Spleen (tissue), 7 donors: ENCODE measurements at regions not wholly inside any gene's neighbourhood (a gene's known extent, or its start where the extent isn't known, plus 50 kb on each side); places are given as distances from the start of the nearest gene placed in this dataset.

Experiments
- CTCF ChIP-seq, 11 experiments: fragments of 200-600 bp in 7 of 11; fragments of 450-650 bp in 4 of 11; sonication (generic) in 4 of 11; IDR thresholded peaks in 8 of 11; conservative IDR thresholded peaks in 3 of 11; 1 replicate in 7 of 11; 2 replicates in 4 of 11; pipeline versions ENCODE4 v1.4.0 to v1.8.0; 2016 to 2021; ENCODE audit warnings: antibody characterized with exemption in 11 of 11, inconsistent platforms in 4 of 11, mild to moderate bottlenecking in 1 of 11
- POLR2A ChIP-seq, 3 donors: fragments of 450-650 bp; IDR thresholded peaks; one replicate each; pipeline ENCODE4 v1.5.1; 2017; ENCODE audit warnings: antibody characterized with exemption in 3 of 3, mild to moderate bottlenecking in 1 of 3
- POLR2AphosphoS5 ChIP-seq, 3 donors: sonication (generic); formaldehyde crosslinking; IDR thresholded peaks; one replicate each; pipeline ENCODE4 v1.5.1; 2017; ENCODE audit warnings: antibody characterized with exemption in 3 of 3
- donor health status: DM: no; HTN: no; CAD: no; lungs with moderate emphysema.
- donor health status: DM: no; HTN: no; CAD: no.
- donor health status: DM: no; HTN: no; CAD: no.

- TF ChIP-seq CTCF (IDR thresholded peaks at IDR 0.05 in 8 of 11, conservative IDR thresholded peaks at IDR 0.05 in 3 of 11) (no peak), POLR2AphosphoS5 (IDR thresholded peaks at IDR 0.05) (no peak), POLR2A (IDR thresholded peaks at IDR 0.05) (no peak)
Observed at GRCh38 chr14:98840091-98840490, 431.9 kb downstream of the BCL11B start.
